ENCODE measurements at regions not wholly inside any gene's neighbourhood (a gene's known extent, or its start where the extent isn't known, plus 50 kb on each side); places are given as distances from the start of the nearest gene placed in this dataset.

- TF ChIP-seq, protein P1, sequence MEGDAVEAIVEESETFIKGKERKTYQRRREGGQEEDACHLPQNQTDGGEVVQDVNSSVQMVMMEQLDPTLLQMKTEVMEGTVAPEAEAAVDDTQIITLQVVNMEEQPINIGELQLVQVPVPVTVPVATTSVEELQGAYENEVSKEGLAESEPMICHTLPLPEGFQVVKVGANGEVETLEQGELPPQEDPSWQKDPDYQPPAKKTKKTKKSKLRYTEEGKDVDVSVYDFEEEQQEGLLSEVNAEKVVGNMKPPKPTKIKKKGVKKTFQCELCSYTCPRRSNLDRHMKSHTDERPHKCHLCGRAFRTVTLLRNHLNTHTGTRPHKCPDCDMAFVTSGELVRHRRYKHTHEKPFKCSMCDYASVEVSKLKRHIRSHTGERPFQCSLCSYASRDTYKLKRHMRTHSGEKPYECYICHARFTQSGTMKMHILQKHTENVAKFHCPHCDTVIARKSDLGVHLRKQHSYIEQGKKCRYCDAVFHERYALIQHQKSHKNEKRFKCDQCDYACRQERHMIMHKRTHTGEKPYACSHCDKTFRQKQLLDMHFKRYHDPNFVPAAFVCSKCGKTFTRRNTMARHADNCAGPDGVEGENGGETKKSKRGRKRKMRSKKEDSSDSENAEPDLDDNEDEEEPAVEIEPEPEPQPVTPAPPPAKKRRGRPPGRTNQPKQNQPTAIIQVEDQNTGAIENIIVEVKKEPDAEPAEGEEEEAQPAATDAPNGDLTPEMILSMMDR (IDR thresholded peaks at IDR 0.05): no peak
- no peak for TF ChIP-seq EZH2 (IDR thresholded peaks at IDR 0.05)
These were observed 218.7 kb downstream of the SNX10 start for GRCh38 chr7:26510231-26510957.

Measured in neural progenitor cell (in vitro differentiated cells).